Neural cell (in vitro differentiated cells): ENCODE measurements at regions not wholly inside any gene's neighbourhood (a gene's known extent, or its start where the extent isn't known, plus 50 kb on each side); places are given as distances from the start of the nearest gene placed in this dataset.

Experiments
- H2AFZ ChIP-seq: fragments of 200-600, 300-800 bp; sonication (generic), shearing (Covaris generic); 2 replicates; pipeline ENCODE4 v1.6.0; 2014; ENCODE audit warnings: low read depth, mild to moderate bottlenecking, antibody characterized with exemption, low read length, moderate library complexity
- H3F3A ChIP-seq: fragments of 200-600 bp; shearing (Covaris generic); 2 replicates; pipeline ENCODE4 v1.6.1; 2016; ENCODE audit warnings: mild to moderate bottlenecking, moderate library complexity, mixed read lengths, antibody characterized with exemption, low read length; ENCODE audit not compliant: insufficient read depth, poor library complexity, severe bottlenecking
- H3K27ac ChIP-seq: fragments of 200-600, 300-800 bp; sonication (generic), shearing (Covaris generic); 2 replicates; pipeline ENCODE4 v1.5.1; 2014; ENCODE audit warnings: mild to moderate bottlenecking, low read length, moderate library complexity
- H3K27me3 ChIP-seq: fragments of 300-800, 200-600 bp; sonication (generic), shearing (Covaris generic); 2 replicates; pipeline ENCODE4 v1.6.0; 2014; ENCODE audit warnings: mild to moderate bottlenecking, low read depth, low read length, moderate library complexity; ENCODE audit not compliant: insufficient read depth
- H3K36me3 ChIP-seq: fragments of 300-800, 200-600 bp; sonication (generic), shearing (Covaris generic); 2 replicates; pipeline ENCODE4 v1.5.1; 2014; ENCODE audit warnings: mild to moderate bottlenecking, antibody characterized with exemption, low read length, moderate library complexity; ENCODE audit not compliant: insufficient read depth
- H3K4me2 ChIP-seq: fragments of 300-800, 200-600 bp; sonication (generic), shearing (Covaris generic); 2 replicates; pipeline ENCODE4 v1.6.0; 2014; ENCODE audit warnings: mild to moderate bottlenecking, low read length
- H3K4me3 ChIP-seq: fragments of 300-800, 200-600 bp; sonication (generic), shearing (Covaris generic); 2 replicates; pipeline ENCODE4 v1.5.1; 2014; ENCODE audit warnings: mild to moderate bottlenecking, low read length, moderate library complexity
- H3K79me2 ChIP-seq: fragments of 200-600 bp; shearing (Covaris generic); replicated peaks from 2 replicates; pipeline ENCODE4 v1.6.0; 2014; ENCODE audit warnings: mild to moderate bottlenecking, low read length, moderate library complexity; ENCODE audit not compliant: insufficient read depth
- H3K9ac ChIP-seq: fragments of 300-800, 200-600 bp; sonication (generic), shearing (Covaris generic); 2 replicates; pipeline ENCODE4 v1.6.1; 2016; ENCODE audit warnings: mild to moderate bottlenecking, low read length, mixed read lengths
- H3K9me2 ChIP-seq: fragments of 200-600 bp; shearing (Covaris generic); 2 replicates; pipeline ENCODE4 v1.6.1; 2016; ENCODE audit warnings: mild to moderate bottlenecking, low read length, mixed read lengths; ENCODE audit not compliant: insufficient read depth
- H3K9me3 ChIP-seq: fragments of 200-600, 300-800 bp; sonication (generic), shearing (Covaris generic); 2 replicates; pipeline ENCODE4 v1.6.1; 2016; ENCODE audit warnings: mild to moderate bottlenecking, mixed run types, low read length, moderate library complexity, mixed read lengths
- H4K20me1 ChIP-seq: fragments of 200-600 bp; shearing (Covaris generic); 2 replicates; pipeline ENCODE4 v1.6.1; 2016; ENCODE audit warnings: mild to moderate bottlenecking, mixed run types; ENCODE audit not compliant: insufficient read depth
- EP300 ChIP-seq: fragments of 450-650 bp; conservative IDR thresholded peaks from 2 replicates; pipeline ENCODE4 v1.6.1; 2014; ENCODE audit warnings: antibody characterized with exemption, mild to moderate bottlenecking, moderate library complexity; ENCODE audit not compliant: poor library complexity, severe bottlenecking
- EZH2 ChIP-seq: fragments of 200-600, 300-800 bp; shearing (Covaris generic), sonication (generic); IDR thresholded peaks from 2 replicates; pipeline ENCODE4 v1.6.1; 2014; ENCODE audit warnings: antibody characterized with exemption, low read length, borderline replicate concordance, mild to moderate bottlenecking; ENCODE audit not compliant: insufficient read depth, poor library complexity, severe bottlenecking
- MXI1 ChIP-seq: fragments of 450-650 bp; conservative IDR thresholded peaks from 2 replicates; pipeline ENCODE4 v1.6.1; 2014; ENCODE audit warnings: antibody characterized with exemption, mild to moderate bottlenecking; ENCODE audit not compliant: poor library complexity, severe bottlenecking
- POLR2AphosphoS5 ChIP-seq: IDR thresholded peaks from 2 replicates; pipeline ENCODE4 v1.6.1; 2012
- RAD21 ChIP-seq: fragments of 450-650 bp; conservative IDR thresholded peaks from 2 replicates; pipeline ENCODE4 v1.6.1; 2014; ENCODE audit warnings: antibody characterized with exemption, mild to moderate bottlenecking, moderate library complexity
- SMC3 ChIP-seq: fragments of 450-650 bp; conservative IDR thresholded peaks from 2 replicates; pipeline ENCODE4 v1.6.1; 2014; ENCODE audit warnings: antibody characterized with exemption, mild to moderate bottlenecking, moderate library complexity; ENCODE audit not compliant: poor library complexity
- TAF1 ChIP-seq: IDR thresholded peaks from 2 replicates; pipeline ENCODE4 v1.6.1; 2012; ENCODE audit warnings: low read depth
- TF ChIP-seq, protein P1 (sequence below): IDR thresholded peaks from 2 replicates; pipeline ENCODE4 v1.6.1; 2012; ENCODE audit warnings: borderline replicate concordance
- TF ChIP-seq, protein P2 (sequence below): fragments of 450-650 bp; IDR thresholded peaks from 2 replicates; pipeline ENCODE4 v1.5.1; 2014; ENCODE audit warnings: antibody characterized with exemption, mild to moderate bottlenecking, moderate library complexity; ENCODE audit not compliant: poor library complexity, severe bottlenecking

DNA sequence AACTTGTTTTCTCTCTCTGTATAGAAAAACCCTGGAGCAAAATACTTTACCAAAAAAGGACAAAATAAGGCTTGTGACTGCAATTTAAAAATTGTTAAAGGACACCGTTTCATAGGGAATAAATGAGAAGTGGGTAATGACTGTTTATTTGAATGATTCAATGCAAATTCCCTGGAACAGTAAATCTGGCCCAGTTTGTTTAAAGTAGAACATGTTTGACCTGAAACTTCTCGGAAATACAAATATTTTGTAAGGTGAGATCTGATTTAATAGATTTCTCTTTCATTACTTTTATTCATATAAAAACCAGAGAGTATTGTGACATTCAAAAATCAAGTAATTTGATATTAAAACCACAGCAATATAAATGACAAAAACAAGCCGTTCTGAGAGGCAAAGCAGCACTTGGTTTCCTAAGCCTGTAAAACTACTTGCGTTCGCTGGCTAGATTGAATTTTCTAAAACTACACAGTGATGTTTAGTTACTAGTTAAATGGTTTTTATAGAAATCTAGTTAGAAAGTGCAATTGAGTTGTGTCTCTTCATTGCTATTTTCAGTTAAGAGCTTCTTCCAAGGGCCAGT, 76.8 kb upstream of the PITRM1 start:
- no peaks in the 10 kb centered on the region for H3K27me3 ChIP-seq
- no peaks in the 10 kb centered on the region for H4K20me1 ChIP-seq
- no peaks in the 10 kb centered on the region for H3K79me2 ChIP-seq
- no peak overlapping the region for H3K27ac ChIP-seq
- H3K9ac ChIP-seq = no peak overlapping the region
- H2AFZ ChIP-seq = no peak overlapping the region
- no peaks in the 10 kb centered on the region for H3K36me3 ChIP-seq
- H3F3A ChIP-seq = no peaks in the 10 kb centered on the region
- no peak overlapping the region for H3K4me2 ChIP-seq
- H3K4me3 ChIP-seq = no peak overlapping the region
- no peaks in the 10 kb centered on the region for H3K9me3 ChIP-seq
- TF ChIP-seq, protein P1, sequence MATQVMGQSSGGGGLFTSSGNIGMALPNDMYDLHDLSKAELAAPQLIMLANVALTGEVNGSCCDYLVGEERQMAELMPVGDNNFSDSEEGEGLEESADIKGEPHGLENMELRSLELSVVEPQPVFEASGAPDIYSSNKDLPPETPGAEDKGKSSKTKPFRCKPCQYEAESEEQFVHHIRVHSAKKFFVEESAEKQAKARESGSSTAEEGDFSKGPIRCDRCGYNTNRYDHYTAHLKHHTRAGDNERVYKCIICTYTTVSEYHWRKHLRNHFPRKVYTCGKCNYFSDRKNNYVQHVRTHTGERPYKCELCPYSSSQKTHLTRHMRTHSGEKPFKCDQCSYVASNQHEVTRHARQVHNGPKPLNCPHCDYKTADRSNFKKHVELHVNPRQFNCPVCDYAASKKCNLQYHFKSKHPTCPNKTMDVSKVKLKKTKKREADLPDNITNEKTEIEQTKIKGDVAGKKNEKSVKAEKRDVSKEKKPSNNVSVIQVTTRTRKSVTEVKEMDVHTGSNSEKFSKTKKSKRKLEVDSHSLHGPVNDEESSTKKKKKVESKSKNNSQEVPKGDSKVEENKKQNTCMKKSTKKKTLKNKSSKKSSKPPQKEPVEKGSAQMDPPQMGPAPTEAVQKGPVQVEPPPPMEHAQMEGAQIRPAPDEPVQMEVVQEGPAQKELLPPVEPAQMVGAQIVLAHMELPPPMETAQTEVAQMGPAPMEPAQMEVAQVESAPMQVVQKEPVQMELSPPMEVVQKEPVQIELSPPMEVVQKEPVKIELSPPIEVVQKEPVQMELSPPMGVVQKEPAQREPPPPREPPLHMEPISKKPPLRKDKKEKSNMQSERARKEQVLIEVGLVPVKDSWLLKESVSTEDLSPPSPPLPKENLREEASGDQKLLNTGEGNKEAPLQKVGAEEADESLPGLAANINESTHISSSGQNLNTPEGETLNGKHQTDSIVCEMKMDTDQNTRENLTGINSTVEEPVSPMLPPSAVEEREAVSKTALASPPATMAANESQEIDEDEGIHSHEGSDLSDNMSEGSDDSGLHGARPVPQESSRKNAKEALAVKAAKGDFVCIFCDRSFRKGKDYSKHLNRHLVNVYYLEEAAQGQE = no peak
- TF ChIP-seq POLR2AphosphoS5 (no peak), RAD21 (no peak), EP300 (no peak), MXI1 (no peak), SMC3 (no peak), EZH2 (no peak), TAF1 (no peak)
- TF ChIP-seq, protein P2, sequence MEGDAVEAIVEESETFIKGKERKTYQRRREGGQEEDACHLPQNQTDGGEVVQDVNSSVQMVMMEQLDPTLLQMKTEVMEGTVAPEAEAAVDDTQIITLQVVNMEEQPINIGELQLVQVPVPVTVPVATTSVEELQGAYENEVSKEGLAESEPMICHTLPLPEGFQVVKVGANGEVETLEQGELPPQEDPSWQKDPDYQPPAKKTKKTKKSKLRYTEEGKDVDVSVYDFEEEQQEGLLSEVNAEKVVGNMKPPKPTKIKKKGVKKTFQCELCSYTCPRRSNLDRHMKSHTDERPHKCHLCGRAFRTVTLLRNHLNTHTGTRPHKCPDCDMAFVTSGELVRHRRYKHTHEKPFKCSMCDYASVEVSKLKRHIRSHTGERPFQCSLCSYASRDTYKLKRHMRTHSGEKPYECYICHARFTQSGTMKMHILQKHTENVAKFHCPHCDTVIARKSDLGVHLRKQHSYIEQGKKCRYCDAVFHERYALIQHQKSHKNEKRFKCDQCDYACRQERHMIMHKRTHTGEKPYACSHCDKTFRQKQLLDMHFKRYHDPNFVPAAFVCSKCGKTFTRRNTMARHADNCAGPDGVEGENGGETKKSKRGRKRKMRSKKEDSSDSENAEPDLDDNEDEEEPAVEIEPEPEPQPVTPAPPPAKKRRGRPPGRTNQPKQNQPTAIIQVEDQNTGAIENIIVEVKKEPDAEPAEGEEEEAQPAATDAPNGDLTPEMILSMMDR = no peak
- H3K9me2 ChIP-seq = no peaks in the 10 kb centered on the region

DNA sequence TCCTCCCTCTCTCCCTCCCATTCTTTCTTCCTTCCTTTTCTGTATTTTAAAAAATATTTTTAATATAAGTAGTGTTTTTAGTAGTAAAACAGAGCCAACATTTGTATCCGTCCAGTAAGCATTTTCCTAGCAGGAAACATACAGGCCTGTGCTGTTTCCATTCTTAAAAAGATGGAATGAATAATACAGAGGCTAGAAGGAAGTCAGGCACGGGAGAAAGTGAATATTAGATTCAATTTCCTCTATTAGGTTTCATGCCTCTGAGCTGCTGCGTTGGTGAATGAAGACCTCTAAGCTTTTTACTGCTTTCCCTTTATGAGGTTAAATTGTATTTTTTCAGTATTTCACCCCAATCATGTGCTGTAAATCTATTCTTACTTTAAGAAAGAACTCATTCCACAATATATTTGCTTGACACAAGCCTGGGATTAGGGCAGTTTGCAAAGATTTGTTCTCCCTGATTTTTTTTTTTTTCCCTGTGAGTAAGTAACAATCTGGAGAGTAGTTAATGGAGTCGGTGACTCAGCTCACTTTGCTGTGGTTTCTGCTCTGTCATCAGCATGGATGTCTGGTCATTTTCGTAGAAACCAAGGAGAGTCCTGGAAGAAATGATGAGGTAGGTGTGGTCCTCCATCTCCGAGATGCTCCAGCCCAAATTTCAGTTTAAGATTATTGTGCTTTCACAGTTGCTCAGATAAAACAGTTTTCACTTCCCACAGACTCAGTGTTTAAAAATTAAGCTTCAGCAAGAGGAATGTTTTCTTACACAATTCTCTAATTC, 76.1 kb upstream of the PITRM1 start:
- Histone ChIP-seq H3K4me2 (no peak overlapping the region), H3F3A (no peaks in the 10 kb centered on the region), H3K9ac (no peak overlapping the region), H3K4me3 (no peak overlapping the region), H4K20me1 (no peaks in the 10 kb centered on the region), H3K9me3 (no peaks in the 10 kb centered on the region), H3K36me3 (no peaks in the 10 kb centered on the region), H3K79me2 (no peaks in the 10 kb centered on the region), H3K27ac (no peak overlapping the region), H2AFZ (no peak overlapping the region), H3K9me2 (no peaks in the 10 kb centered on the region), H3K27me3 (no peaks in the 10 kb centered on the region)
- no peak for TF ChIP-seq SMC3
- no peak for TF ChIP-seq TAF1
